ENCODE measurements at regions not wholly inside any gene's neighbourhood (a gene's known extent, or its start where the extent isn't known, plus 50 kb on each side); places are given as distances from the start of the nearest gene placed in this dataset.

DNA sequence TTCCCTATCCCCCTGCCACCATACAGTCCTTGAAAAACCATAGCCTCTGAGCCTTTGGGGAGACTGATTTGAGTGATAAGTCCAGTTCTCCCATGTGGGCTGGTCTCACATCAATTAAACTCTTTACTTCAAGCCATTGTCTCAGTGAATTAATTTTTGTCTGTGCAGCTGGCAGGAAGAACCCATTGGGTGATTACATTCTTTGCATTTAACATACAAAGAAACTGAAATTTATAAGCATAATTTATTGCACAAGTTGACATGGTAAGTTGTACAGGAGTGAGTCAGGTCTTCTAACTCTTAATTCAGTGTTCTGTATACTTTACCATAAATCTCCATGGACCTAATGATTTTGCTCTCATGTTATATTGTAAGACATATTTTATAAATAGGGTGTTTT, 1613.0 kb upstream of the LRRTM3 start:
- TF ChIP-seq EZH2 (IDR thresholded peaks at IDR 0.05; ENCODE audit: low read depth, unreplicated experiment) (no peak), POLR2AphosphoS5 (IDR thresholded peaks at IDR 0.05; ENCODE audit: low read depth) (no peak), JUNB (IDR thresholded peaks at IDR 0.05; ENCODE audit: unreplicated experiment) (no peak)
- TF ChIP-seq, protein P1, sequence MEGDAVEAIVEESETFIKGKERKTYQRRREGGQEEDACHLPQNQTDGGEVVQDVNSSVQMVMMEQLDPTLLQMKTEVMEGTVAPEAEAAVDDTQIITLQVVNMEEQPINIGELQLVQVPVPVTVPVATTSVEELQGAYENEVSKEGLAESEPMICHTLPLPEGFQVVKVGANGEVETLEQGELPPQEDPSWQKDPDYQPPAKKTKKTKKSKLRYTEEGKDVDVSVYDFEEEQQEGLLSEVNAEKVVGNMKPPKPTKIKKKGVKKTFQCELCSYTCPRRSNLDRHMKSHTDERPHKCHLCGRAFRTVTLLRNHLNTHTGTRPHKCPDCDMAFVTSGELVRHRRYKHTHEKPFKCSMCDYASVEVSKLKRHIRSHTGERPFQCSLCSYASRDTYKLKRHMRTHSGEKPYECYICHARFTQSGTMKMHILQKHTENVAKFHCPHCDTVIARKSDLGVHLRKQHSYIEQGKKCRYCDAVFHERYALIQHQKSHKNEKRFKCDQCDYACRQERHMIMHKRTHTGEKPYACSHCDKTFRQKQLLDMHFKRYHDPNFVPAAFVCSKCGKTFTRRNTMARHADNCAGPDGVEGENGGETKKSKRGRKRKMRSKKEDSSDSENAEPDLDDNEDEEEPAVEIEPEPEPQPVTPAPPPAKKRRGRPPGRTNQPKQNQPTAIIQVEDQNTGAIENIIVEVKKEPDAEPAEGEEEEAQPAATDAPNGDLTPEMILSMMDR (conservative IDR thresholded peaks at IDR 0.05; ENCODE audit: low read depth in 2 of 2), result no peak
- TF ChIP-seq, protein P2, sequence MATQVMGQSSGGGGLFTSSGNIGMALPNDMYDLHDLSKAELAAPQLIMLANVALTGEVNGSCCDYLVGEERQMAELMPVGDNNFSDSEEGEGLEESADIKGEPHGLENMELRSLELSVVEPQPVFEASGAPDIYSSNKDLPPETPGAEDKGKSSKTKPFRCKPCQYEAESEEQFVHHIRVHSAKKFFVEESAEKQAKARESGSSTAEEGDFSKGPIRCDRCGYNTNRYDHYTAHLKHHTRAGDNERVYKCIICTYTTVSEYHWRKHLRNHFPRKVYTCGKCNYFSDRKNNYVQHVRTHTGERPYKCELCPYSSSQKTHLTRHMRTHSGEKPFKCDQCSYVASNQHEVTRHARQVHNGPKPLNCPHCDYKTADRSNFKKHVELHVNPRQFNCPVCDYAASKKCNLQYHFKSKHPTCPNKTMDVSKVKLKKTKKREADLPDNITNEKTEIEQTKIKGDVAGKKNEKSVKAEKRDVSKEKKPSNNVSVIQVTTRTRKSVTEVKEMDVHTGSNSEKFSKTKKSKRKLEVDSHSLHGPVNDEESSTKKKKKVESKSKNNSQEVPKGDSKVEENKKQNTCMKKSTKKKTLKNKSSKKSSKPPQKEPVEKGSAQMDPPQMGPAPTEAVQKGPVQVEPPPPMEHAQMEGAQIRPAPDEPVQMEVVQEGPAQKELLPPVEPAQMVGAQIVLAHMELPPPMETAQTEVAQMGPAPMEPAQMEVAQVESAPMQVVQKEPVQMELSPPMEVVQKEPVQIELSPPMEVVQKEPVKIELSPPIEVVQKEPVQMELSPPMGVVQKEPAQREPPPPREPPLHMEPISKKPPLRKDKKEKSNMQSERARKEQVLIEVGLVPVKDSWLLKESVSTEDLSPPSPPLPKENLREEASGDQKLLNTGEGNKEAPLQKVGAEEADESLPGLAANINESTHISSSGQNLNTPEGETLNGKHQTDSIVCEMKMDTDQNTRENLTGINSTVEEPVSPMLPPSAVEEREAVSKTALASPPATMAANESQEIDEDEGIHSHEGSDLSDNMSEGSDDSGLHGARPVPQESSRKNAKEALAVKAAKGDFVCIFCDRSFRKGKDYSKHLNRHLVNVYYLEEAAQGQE (IDR thresholded peaks at IDR 0.05; ENCODE audit: unreplicated experiment), result no peak
- TF ChIP-seq, protein P3, sequence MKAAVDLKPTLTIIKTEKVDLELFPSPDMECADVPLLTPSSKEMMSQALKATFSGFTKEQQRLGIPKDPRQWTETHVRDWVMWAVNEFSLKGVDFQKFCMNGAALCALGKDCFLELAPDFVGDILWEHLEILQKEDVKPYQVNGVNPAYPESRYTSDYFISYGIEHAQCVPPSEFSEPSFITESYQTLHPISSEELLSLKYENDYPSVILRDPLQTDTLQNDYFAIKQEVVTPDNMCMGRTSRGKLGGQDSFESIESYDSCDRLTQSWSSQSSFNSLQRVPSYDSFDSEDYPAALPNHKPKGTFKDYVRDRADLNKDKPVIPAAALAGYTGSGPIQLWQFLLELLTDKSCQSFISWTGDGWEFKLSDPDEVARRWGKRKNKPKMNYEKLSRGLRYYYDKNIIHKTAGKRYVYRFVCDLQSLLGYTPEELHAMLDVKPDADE (IDR thresholded peaks at IDR 0.05), result no peak
